ENCODE measurements at regions not wholly inside any gene's neighbourhood (a gene's known extent, or its start where the extent isn't known, plus 50 kb on each side); places are given as distances from the start of the nearest gene placed in this dataset.

- no peak for DNase-seq (ENCODE audit: low read depth in 2 of 2)
Observed at GRCh38 chr17:14771543-14771942, 470.7 kb downstream of the HS3ST3B1 start.

- no peak for DNase-seq (ENCODE audit: low read depth in 2 of 2)
Observed at GRCh38 chr17:14768923-14769322, 468.0 kb downstream of the HS3ST3B1 start.

- no peak for DNase-seq (ENCODE audit: low read depth in 2 of 2)
Observed at GRCh38 chr17:14762736-14763479, 462.0 kb downstream of the HS3ST3B1 start.

GRCh38 chr17:14760719-14761411 lies 460.0 kb downstream of the HS3ST3B1 start:
- no peak for DNase-seq (ENCODE audit: low read depth in 2 of 2)

GRCh38 chr17:14760212-14760611 lies 459.3 kb downstream of the HS3ST3B1 start:
- no peak for DNase-seq (ENCODE audit: low read depth in 2 of 2)

- no peak for DNase-seq (ENCODE audit: low read depth in 2 of 2)
Observed at GRCh38 chr17:14759325-14759724, 458.4 kb downstream of the HS3ST3B1 start.

GRCh38 chr17:14756479-14756878 lies 455.6 kb downstream of the HS3ST3B1 start:
- DNase-seq (ENCODE audit: low read depth in 2 of 2): no peak

GRCh38 chr17:14755002-14755401 lies 454.1 kb downstream of the HS3ST3B1 start:
- no peak for DNase-seq (ENCODE audit: low read depth in 2 of 2)

- DNase-seq (ENCODE audit: low read depth in 2 of 2): no peak
Observed at GRCh38 chr17:14753383-14753782, 452.5 kb downstream of the HS3ST3B1 start.

GRCh38 chr17:14752011-14752410 lies 451.1 kb downstream of the HS3ST3B1 start:
- DNase-seq (ENCODE audit: low read depth in 2 of 2): no peak

- DNase-seq (ENCODE audit: low read depth in 2 of 2): no peak
Observed at GRCh38 chr17:14750866-14751265, 450.0 kb downstream of the HS3ST3B1 start.

GRCh38 chr17:14749269-14749668 lies 448.4 kb downstream of the HS3ST3B1 start:
- no peak for DNase-seq (ENCODE audit: low read depth in 2 of 2)

GRCh38 chr17:14748036-14748710 lies 447.3 kb downstream of the HS3ST3B1 start:
- DNase-seq (ENCODE audit: low read depth in 2 of 2): peak in 1 of 2 donors; percentile 8

GRCh38 chr17:14747603-14747950 lies 446.7 kb downstream of the HS3ST3B1 start:
- no peak for DNase-seq (ENCODE audit: low read depth in 2 of 2)

GRCh38 chr17:14746822-14747602 lies 446.1 kb downstream of the HS3ST3B1 start:
- no peak for DNase-seq (ENCODE audit: low read depth in 2 of 2)

- DNase-seq (ENCODE audit: low read depth in 2 of 2): no peak
Observed at GRCh38 chr17:14745541-14745940, 444.7 kb downstream of the HS3ST3B1 start.

- DNase-seq (ENCODE audit: low read depth in 2 of 2): no peak
Observed at GRCh38 chr17:14744761-14745473, 444.0 kb downstream of the HS3ST3B1 start.

GRCh38 chr17:14741491-14741890 lies 440.6 kb downstream of the HS3ST3B1 start:
- no peak for DNase-seq (ENCODE audit: low read depth in 2 of 2)

GRCh38 chr17:14739656-14740431 lies 439.0 kb downstream of the HS3ST3B1 start:
- no peak for DNase-seq (ENCODE audit: low read depth in 2 of 2)

GRCh38 chr17:14738652-14738988 lies 437.7 kb downstream of the HS3ST3B1 start:
- DNase-seq (ENCODE audit: low read depth in 2 of 2): no peak
